Activated CD8-positive, alpha-beta memory T cell treated with anti-CD3 and anti-CD28 coated beads, Interleukin-2, amount 50 U/mL, for 24 hours (primary cell): ENCODE measurements at regions not wholly inside any gene's neighbourhood (a gene's known extent, or its start where the extent isn't known, plus 50 kb on each side); places are given as distances from the start of the nearest gene placed in this dataset.
"Not testable (repeated sequence)": the region's sequence is repeated elsewhere in the genome, so short reads cannot be mapped to it uniquely, and the experiment has no call there.

Experiments
- DNase-seq: peaks from one replicate; pipeline ENCODE4 v3.0.0-alpha.2; 2020; ENCODE audit errors: extremely low read depth

DNA sequence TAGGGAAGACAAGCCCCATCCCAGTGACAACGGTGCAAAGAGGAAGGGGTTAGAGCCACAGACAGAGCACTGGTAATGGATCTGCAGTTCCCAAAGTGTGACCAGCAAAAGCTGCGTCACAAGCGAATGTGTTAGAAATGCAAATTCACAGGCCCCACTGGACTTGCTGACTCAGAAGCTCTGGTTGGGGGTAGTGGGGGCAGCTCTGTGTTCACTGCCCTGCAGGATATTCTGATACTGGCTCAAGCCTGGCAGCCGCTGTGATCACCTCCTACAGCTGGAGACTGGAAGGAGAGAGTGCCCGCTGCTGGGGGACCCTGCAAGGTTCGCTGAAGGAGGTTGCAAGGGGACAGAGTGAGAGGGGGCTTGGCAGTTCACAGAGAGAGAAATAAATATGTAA is 179.7 kb upstream of the CDH4 start:
- no peak for DNase-seq

DNA sequence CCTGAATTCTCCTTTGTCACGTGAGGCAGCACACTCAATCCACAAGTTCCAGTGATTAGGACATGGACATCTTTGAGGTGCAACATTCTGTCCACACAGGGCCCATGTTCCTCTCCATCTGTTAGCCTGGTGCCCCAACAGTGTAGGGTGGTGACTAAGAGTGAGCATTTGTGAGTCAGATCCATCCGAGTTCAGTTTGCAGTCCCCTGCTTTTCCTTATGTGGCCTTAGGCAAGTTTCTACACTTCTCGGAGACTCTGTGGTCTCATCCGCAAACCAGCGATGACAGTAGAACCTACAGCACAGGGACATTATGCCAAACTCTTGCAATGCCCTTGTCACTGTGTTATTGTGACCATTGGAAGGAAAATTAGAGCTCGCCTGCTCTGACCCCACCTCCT is 178.7 kb upstream of the CDH4 start:
- no peak for DNase-seq

DNA sequence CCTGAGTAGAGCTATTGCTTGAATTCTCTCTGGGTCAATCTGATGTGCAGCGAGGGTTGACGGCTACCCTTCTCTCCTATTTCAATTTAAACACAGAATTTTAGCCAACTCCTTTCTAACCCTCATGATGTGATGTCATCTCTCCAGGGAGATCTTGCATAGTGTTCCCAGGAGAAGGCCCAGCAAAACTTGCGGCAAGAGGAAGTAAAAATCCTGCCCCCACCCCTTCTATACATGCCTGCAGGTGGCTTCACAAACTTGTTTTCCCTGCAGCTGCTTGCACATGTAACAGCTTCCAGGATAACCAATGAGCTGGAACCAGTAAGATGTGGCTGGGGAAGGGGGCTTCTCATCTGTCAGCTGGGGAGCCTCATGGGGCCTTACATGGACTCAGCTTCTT is 169.3 kb upstream of the CDH4 start:
- DNase-seq: no peak

DNA sequence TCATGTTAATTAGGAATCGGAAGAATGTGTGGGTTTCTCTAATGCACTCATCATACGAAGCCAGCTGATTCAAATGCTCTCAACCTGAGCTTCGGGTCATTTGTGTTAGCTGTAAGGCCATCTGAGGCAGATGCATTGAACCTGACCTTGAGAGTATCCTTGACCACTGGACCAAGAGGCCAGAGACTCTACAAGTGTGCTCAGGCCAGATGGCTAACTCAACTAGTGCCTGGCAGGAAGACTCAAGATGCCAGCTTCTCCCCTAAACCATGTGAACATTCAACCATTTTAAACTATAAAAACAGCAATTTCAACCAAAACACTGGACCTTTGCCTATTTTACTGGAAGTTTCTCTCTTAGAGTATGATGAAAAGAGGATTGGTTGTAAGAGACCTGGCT is 168.6 kb upstream of the CDH4 start:
- no peak for DNase-seq

DNA sequence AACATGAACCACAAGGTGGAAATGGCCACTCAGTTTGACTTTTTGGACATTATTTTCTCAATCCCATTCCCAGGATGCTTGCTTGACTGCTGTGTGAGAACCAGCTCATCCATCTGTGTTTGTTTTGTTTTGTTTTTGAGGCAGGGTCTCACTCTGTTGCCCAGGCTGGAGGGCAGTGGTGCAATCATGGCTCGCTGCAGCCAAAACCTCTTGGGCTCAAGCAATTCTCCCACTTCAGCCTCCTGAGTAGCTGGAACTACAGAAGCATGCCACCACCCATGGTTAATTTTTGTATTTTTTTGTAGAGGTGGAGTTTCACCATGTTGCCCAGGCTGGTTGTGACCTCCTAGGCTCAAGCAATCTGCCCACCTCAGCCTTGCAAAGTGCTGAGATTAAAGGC is 166.0 kb upstream of the CDH4 start:
- DNase-seq: no peak

DNA sequence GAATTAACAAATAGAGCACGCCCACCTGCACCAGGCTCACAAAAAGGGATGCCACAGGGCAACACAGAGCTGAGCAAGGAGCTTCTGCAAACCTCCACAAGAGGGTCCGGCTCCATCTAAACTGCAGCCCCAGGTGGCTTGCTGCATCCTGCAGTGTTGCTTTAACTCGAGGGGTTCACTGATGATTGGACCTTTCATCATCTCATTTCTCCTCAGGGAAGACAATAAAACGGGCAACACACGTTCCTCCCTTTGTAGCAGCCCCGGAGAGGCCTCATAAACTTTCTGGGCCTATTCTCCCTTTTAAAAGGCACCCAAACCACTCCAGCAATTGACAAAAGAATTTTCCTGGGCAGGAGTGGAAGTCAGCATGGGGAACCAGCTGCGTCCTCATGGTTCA is 161.5 kb upstream of the CDH4 start:
- no peak for DNase-seq

DNA sequence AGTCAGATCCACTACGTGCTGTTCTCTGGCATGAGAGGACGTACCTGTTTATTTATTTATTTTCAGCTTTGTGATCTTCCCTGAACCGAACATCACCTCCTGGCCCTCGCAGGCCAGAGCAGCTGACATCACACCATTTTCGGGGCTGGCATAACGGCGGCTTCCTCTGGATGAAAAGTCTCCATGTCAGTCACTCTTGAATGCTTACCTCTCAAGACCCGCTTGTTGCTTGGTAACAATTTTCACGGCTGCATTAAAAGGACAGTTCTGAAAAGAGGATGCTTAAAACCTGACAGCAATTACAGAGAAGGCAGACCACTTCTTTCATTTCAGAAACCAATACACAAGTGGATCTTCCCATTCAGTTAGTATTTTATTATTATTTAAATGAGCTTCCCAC is 159.8 kb upstream of the CDH4 start:
- DNase-seq: no peak

DNA sequence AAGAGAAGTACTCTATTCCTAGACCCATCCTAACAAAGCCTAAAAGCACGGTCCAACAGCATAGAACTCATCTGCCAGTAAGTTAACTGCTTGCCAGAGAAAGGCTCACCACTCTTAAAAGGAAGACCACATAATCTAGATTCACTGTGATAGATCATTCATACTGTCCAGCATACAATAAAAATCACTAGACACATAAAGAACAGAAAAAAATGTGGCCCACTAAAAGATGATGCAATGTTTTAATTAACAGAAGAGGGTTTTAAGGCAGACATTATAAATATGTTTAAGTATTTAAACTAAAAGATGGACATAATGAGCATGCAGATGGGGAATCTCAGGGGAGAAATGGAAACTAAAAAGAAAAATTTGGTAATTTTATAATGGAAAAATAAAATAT is 157.5 kb upstream of the CDH4 start:
- DNase-seq: no peak

DNA sequence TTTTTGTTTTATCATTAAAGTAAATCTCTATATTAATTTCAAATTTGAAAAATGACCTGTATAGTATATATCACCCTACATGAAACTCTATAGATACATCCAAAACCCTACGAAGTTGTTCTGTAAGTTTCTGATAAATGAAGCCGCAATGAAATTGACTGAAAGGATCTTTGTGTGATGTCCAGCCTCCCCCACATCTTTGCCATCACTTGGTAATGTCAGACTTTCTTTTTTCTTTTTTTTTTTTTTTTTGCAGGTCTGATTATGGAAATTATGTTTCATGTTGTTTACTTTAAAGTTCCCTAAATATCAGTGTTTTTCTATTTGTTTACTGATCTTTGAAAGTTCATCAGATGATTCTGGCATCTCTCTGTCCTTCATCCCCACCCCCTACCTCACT is 155.6 kb upstream of the CDH4 start:
- DNase-seq: no peak

DNA sequence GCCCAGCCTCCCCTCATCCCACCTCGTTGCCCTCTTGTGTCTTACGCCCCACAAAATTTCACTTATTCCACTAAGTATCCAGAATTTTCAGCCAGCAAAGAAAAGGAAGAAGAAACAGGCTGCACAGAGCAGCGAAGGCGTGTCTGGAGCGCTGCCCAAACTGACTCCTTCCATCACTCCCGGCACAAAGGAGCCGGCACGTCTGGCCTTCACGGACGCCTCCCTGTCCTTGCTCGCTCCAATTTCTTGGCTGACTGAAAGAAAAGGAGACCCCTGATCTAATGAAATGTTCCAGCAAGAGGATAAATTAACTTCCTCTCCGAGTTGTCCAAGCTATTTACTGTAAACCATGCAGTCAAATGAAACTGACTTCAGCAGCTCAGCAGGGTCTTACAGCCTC is 152.3 kb upstream of the CDH4 start:
- no peak for DNase-seq

DNA sequence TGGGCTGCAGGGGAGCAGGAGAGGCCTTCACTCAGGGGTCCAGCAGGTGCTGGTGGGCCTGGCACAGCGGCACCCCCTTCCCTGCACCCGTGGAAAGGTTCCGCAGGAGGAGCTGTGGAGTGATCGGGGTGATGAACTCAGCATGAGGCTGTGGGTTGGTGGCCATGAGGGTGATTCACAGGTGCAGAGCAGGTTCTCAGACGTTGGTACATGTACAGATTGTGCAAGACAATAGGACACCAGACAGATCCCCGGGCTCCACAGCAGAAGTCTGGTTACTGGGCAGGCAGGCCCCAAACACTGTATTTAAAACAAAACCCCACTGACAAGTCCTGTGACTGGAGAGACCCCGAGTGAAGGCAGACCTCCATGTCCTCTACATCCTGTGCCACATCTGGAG is 151.6 kb upstream of the CDH4 start:
- DNase-seq: no peak

DNA sequence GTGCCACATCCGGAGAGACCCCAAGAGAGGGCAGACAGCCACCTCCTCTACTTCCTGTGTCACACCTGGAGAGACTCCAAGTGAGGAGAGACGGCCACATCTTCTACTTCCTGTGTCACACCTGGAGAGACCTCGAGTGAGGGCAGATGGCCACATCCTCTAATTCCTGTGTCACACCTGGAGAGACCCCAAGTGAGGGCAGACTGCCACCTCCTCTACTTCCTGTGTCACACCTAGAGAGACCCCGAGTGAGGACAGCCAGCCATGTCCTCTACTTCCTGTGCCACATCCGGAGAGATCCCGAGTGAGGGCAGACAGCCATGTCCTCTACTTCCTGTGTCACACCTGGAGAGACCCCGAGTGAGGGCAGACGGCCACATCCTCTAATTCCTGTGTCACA is 150.7 kb upstream of the CDH4 start:
- not testable (repeated sequence) for DNase-seq

DNA sequence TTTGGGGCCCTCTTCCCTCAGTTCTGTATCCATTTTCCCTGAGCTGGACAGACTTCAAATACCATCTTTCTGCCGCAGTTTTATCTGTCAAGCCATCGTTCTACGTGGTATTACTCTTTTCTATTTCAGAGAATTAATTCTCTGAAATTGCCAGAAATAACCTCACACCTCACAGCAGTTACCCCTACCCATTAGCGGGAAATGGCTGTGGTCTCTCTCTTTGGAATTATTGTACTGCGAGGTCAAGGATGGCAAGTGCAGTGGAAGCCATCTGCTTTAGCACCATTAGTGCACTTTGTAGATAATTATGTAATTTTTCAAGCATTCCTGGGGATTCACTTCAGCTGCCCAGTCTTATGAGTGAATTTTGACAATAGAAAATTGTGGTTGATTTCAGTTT is 147.8 kb upstream of the CDH4 start:
- no peak for DNase-seq

DNA sequence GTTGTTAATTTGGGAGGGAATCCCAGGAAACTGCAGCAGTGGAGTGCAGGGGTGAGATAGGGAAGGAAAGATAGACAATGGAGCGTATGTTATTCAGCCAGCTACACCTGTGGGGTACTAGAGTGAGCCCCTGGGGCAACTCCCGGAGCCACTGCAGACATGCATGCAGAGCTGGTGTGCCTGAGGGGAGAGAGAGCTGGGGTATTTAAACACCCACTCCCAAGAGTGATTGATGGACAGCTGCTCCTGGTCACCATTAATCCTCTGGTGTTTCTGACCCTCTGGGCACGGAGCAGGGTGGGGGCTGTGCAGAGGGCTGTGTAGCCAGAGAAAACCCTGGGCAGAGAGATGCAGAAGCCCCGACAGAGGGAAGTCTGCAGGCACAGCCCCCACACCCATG is 146.7 kb upstream of the CDH4 start:
- DNase-seq: no peak

DNA sequence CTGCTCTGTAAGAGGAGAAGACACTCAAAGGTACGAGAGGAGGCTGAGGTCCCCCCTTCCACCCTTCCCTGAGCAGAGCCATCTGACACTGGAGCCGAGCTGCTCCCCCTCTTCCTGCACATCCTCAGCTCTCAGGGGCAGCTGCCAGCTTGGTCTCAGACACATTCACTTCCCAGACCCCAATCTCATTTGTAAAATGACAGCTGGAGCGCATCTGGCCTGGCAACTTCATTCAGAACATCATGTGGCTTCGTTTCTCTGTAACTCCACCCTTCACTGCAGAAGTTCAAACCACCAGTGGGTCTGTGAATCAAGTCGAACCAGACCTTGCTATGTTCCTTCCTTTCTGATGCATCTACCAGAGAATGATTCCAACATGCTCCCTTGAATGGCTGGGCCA is 145.6 kb upstream of the CDH4 start:
- no peak for DNase-seq

DNA sequence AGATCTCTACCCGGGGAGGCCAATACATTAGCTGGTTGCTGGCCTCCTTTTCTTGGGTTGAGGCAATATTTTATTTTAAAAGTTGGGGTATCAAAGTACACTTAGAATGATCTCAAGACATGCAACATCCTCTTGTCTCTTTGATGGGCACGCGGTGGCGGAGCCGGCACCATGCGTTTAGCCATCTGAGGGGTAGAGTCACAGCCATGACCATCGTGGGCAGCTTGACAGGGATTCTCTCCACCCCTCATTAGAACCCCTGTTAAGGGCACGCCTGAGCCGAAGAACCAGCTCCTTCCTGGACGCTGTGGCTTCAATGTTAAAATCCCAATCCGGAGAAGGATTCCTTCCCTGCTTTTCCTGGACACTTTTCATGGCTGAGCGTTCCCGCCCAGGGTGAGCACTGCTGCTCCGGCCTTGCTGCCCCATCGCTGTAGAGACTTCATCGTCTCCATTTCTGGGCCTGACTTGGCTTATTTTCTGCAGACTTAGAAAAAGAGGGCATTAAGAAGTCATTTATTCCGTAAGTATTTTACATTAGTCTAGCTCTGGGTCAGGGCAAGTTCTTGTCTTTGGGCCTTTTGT is 142.7 kb upstream of the CDH4 start:
- no peak for DNase-seq

DNA sequence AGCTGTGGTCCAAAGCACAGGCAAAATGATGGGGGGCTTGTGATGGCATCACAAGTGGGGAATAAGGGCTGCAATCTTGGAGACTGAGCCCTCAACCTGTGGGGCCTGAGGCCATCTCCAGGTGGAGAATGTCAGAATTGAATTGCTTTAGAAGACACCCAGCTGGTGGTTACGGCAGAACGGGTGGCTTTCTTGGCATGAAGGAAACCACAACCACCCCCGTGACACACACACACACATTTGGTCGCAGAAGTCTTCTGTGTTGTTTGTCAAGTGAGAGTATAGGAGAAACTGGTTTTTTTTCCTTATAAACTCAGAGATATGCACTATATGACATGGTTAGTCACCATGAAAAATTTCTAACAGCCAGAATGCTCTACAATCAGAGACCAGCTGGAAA is 139.5 kb upstream of the CDH4 start:
- DNase-seq: no peak

DNA sequence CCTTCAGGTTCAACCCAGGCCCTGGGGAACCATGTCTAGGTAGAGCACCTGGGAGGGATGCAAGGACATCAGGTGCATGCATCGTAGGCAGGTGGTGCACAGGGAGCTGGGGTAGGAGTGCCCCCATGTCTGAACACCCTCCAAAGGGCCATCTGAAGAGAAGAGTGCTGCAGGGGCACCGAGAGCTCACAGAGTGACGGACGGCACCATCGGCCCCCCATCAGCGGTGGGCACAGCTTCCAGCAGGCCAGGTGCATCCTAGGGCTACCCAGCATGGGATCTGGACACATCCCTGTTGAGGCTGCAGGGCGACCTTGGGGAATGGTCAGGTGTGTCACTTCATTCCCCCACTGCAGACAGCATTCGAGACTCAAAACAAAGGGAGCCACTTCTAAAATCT is 138.3 kb upstream of the CDH4 start:
- DNase-seq: no peak

DNA sequence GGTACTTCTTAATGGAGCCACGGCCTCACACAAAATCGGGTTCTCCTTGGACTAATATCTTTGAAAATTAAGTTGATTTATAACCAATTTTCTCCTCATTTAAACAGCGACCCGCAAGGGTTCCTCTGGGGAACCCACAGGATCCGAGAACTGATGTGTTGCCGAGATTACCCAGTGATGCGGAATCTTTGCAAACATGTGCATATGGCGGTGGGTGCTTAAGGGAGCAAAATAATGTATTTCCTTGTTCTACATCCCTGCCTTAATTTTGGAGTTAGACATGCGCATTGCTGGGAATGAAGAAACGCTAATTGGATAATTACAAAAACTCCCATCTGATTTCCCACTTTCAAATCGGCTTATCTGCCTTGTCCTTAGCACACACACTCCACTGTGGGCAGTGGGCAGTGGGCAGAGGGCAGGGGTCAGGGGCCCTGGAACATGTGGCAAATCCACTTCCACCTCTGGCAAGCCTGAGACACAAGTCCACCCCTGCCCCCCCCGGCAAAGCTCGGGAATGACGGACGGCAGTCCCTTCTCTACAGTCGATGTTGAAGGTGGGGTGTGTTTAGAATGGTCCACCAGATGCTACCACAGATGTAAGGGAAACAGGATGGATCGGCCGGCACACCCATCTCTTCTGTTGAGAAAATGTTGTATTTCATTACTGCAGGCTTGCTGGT is 137.4 kb upstream of the CDH4 start:
- no peak for DNase-seq

DNA sequence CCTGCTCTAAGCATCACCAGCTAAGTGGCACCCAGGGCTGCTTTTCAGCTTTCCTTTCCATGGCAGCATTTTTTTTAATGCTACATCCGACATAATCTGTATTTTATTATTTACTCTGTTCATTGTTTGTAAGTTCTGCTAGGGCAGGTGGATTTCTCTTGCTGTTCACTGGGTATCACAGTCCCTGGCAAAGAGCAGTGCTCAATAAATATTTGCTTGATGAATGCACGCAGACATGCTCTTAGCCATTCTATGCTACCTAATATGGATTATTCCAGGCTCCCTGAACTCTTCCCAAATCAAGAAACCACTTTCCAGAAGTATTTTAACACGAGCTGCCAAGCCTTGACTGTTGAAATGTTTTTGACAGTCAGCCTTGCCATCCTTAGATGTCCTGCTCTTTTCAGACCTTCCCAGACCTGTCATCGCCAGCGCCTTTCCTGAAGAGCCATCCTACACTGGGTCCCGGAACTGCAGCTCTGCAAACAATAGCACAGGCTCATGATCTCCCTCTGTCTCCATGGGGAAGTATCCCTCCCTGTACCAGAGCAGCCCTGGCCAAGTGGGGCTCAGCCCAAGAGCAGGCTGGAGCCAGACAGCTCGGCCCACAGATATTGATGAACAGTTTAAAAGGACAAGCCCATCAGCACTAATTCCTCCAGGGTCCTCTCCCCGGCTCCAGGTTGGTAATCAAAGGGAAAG is 136.5 kb upstream of the CDH4 start:
- DNase-seq: no peak

DNA sequence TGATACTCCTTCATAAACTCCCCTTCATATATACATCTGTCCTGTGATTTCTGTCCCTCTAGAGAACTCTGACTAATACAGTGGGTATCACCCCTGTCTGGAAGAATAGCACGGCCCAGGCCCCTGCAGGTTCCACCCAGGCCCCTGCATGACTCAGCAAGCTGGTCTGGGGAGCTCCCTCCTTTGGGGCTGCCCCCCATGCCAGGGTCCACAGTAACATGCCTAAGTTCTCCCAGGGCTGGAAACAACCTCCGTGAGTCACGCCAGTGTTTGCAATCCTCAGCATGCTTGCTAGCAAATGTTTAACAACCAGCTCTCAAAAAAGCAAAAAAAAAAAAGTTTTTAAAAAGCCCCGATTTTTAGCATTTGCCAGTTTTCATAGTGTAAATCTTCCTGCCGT is 134.3 kb upstream of the CDH4 start:
- DNase-seq: no peak

DNA sequence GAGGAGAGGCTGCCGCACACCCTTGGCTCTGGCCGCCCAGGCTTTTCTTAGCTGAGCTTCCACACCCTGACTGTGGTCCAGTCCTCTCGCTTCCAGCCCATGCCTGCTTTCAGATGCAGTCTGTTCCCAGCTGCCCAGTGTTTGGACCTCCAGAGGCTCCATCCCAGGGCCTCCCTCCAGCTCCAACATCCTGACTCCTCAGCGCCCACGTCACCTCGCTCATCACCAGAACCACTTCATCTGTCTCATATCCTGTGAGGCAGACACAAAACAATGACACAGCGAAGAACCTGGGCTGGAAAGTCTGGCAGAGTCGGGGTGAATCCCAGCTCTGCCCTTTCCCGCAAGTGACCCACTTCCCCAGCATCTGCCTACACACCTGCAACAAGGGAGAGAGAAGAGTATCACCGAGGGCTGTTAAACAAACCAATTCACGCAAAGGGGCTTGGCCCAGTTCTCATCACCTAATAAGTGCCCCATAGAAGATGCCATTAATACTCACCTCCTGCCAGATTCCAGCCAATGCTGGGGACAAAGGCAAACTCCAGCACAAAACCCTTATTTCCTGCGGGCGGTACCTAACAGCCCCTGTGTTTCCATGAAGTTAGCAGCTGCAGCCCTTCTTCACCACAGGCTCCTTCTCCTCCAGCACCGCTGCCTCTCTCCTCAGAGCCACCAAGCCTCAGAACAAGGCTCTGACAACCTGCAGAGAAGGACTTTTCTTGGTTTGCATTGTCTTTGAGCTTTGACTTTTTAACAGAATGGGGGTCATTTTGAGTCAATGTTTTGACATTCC is 133.4 kb upstream of the CDH4 start:
- DNase-seq: no peak

DNA sequence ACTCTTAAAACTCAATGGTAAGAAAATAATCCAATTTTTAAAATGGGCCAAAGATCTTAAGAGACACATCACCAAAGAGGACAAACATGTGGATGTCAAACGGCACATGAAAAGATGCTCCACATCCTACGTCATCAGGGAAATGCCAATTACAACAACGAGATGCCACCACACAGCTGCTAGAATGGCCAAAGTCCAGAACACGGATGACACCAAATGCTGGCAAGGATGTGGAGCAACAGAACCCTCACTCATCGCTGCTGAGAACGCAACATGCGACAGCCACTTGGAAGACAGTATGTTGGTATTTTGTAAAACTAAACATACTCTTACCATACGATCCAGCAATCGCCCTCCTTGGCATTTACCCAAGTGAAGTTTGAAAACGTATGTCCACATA is 132.8 kb upstream of the CDH4 start:
- no peak for DNase-seq
